ENCODE measurements at regions not wholly inside any gene's neighbourhood (a gene's known extent, or its start where the extent isn't known, plus 50 kb on each side); places are given as distances from the start of the nearest gene placed in this dataset.

- Histone ChIP-seq H3K27me3 (replicated peaks; ENCODE audit: control insufficient read depth, insufficient read depth, low read length) (no peaks in the 10 kb centered on the region), H3K4me3 (replicated peaks; ENCODE audit: low read depth, low read length) (no peak overlapping the region), H3K36me3 (ENCODE audit: control insufficient read depth, insufficient read depth, low read length) (no peaks in the 10 kb centered on the region)
- TF ChIP-seq CTCF (IDR thresholded peaks at IDR 0.05; ENCODE audit: insufficient read depth, low read length, poor library complexity, severe bottlenecking) = no peak
- DNase-seq (ENCODE audit: extremely low read depth, insufficient read length) = no peak
These were observed 279.7 kb upstream of the TMTC1 start for GRCh38 chr12:30063435-30063945.

- H3K27me3 ChIP-seq (replicated peaks; ENCODE audit: control insufficient read depth, insufficient read depth, low read length) = no peaks in the 10 kb centered on the region
- no peak overlapping the region for H3K4me3 ChIP-seq (replicated peaks; ENCODE audit: low read depth, low read length)
- H3K36me3 ChIP-seq (ENCODE audit: control insufficient read depth, insufficient read depth, low read length) = no peaks in the 10 kb centered on the region
- no peak for TF ChIP-seq CTCF (IDR thresholded peaks at IDR 0.05; ENCODE audit: insufficient read depth, low read length, poor library complexity, severe bottlenecking)
- DNase-seq (ENCODE audit: extremely low read depth, insufficient read length) = no peak
These were observed 264.6 kb upstream of the TMTC1 start for GRCh38 chr12:30048371-30048770.

GRCh38 chr12:30047516-30048254 is 263.9 kb upstream of the TMTC1 start:
- DNase-seq (ENCODE audit: extremely low read depth, insufficient read length) = no peak
- no peaks in the 10 kb centered on the region for H3K27me3 ChIP-seq (replicated peaks; ENCODE audit: control insufficient read depth, insufficient read depth, low read length)
- H3K4me3 ChIP-seq (replicated peaks; ENCODE audit: low read depth, low read length) = no peak overlapping the region
- no peak for TF ChIP-seq CTCF (IDR thresholded peaks at IDR 0.05; ENCODE audit: insufficient read depth, low read length, poor library complexity, severe bottlenecking)
- no peaks in the 10 kb centered on the region for H3K36me3 ChIP-seq (ENCODE audit: control insufficient read depth, insufficient read depth, low read length)

- no peak overlapping the region for H3K4me3 ChIP-seq (replicated peaks; ENCODE audit: low read depth, low read length)
- DNase-seq (ENCODE audit: extremely low read depth, insufficient read length) = no peak
- no peaks in the 10 kb centered on the region for H3K27me3 ChIP-seq (replicated peaks; ENCODE audit: control insufficient read depth, insufficient read depth, low read length)
- TF ChIP-seq CTCF (IDR thresholded peaks at IDR 0.05; ENCODE audit: insufficient read depth, low read length, poor library complexity, severe bottlenecking) = no peak
- H3K36me3 ChIP-seq (ENCODE audit: control insufficient read depth, insufficient read depth, low read length) = no peaks in the 10 kb centered on the region
These were observed 262.6 kb upstream of the TMTC1 start for GRCh38 chr12:30046376-30046775.

- Histone ChIP-seq H3K36me3 (ENCODE audit: control insufficient read depth, insufficient read depth, low read length) (no peaks in the 10 kb centered on the region), H3K4me3 (replicated peaks; ENCODE audit: low read depth, low read length) (no peak overlapping the region), H3K27me3 (replicated peaks; ENCODE audit: control insufficient read depth, insufficient read depth, low read length) (no peaks in the 10 kb centered on the region)
- no peak for DNase-seq (ENCODE audit: extremely low read depth, insufficient read length)
- no peak for TF ChIP-seq CTCF (IDR thresholded peaks at IDR 0.05; ENCODE audit: insufficient read depth, low read length, poor library complexity, severe bottlenecking)
These were observed 261.4 kb upstream of the TMTC1 start for GRCh38 chr12:30045171-30045570.
